ENCODE measurements at regions not wholly inside any gene's neighbourhood (a gene's known extent, or its start where the extent isn't known, plus 50 kb on each side); places are given as distances from the start of the nearest gene placed in this dataset.

GRCh38 chr11:31869986-31870385, 58.9 kb upstream of the PAX6 start:
- H3K4me3 ChIP-seq (ENCODE audit: low read depth, low read length): no peak overlapping the region
- no peak for DNase-seq (ENCODE audit: low read depth, low spot score)
- no peak for TF ChIP-seq CTCF (IDR thresholded peaks at IDR 0.05; ENCODE audit: low read depth, low read length)
- in situ Hi-C loops (cut with HindIII; ENCODE audit: low sequenced_read_pairs): no loop called here

- no peak for TF ChIP-seq CTCF (IDR thresholded peaks at IDR 0.05; ENCODE audit: low read depth, low read length)
- no peak overlapping the region for H3K4me3 ChIP-seq (ENCODE audit: low read depth, low read length)
- no peak for DNase-seq (ENCODE audit: low read depth, low spot score)
- in situ Hi-C loops (cut with HindIII; ENCODE audit: low sequenced_read_pairs): no loop called here
Observed at GRCh38 chr11:31865606-31866300, 54.6 kb upstream of the PAX6 start.

- TF ChIP-seq CTCF (IDR thresholded peaks at IDR 0.05; ENCODE audit: low read depth, low read length): no peak
- in situ Hi-C loops (cut with HindIII; ENCODE audit: low sequenced_read_pairs): no loop called here
- no peak for DNase-seq (ENCODE audit: low read depth, low spot score)
- no peak overlapping the region for H3K4me3 ChIP-seq (ENCODE audit: low read depth, low read length)
Observed at GRCh38 chr11:31863170-31863832, 52.2 kb upstream of the PAX6 start.

- H3K4me3 ChIP-seq (ENCODE audit: low read depth, low read length): no peak overlapping the region
- no peak for TF ChIP-seq CTCF (IDR thresholded peaks at IDR 0.05; ENCODE audit: low read depth, low read length)
- no peak for DNase-seq (ENCODE audit: low read depth, low spot score)
- in situ Hi-C loops (cut with HindIII; ENCODE audit: low sequenced_read_pairs): no loop called here
Observed at GRCh38 chr11:31861011-31861410, 49.9 kb upstream of the PAX6 start.
